Sigmoid colon (tissue), 4 donors: ENCODE measurements at regions not wholly inside any gene's neighbourhood (a gene's known extent, or its start where the extent isn't known, plus 50 kb on each side); places are given as distances from the start of the nearest gene placed in this dataset.

Experiments
- CTCF ChIP-seq, 4 experiments: fragments of 450-650 bp in 3 of 4; fragments of 200-600 bp in 1 of 4; IDR thresholded peaks; one replicate each; pipeline ENCODE4 v1.5.1; 2016 to 2019; ENCODE audit warnings: antibody characterized with exemption in 4 of 4, mild to moderate bottlenecking in 3 of 4, moderate library complexity in 2 of 4
- POLR2A ChIP-seq, 2 donors: fragments of 450-650 bp; IDR thresholded peaks; one replicate each; pipeline ENCODE4 v1.6.1; 2016; ENCODE audit warnings: antibody characterized with exemption in 2 of 2, mild to moderate bottlenecking in 2 of 2, moderate library complexity in 2 of 2
- POLR2AphosphoS5 ChIP-seq, 4 donors: sonication (generic); formaldehyde crosslinking; IDR thresholded peaks; one replicate each; pipeline ENCODE4 v1.6.1; 2017; ENCODE audit warnings: antibody characterized with exemption in 4 of 4

- TF ChIP-seq CTCF (IDR thresholded peaks at IDR 0.05) = no peak
- no peak for TF ChIP-seq POLR2A (IDR thresholded peaks at IDR 0.05)
- TF ChIP-seq POLR2AphosphoS5 (IDR thresholded peaks at IDR 0.05) = no peak
These were observed 464.5 kb upstream of the CHST9 start for GRCh38 chr18:27649621-27650020.
